Caco-2 (cell line): ENCODE measurements at regions not wholly inside any gene's neighbourhood (a gene's known extent, or its start where the extent isn't known, plus 50 kb on each side); places are given as distances from the start of the nearest gene placed in this dataset.

Experiments used
- BruUV-seq: library from RNA; stranded (reverse); fragments of 400-500 nt; replicated peaks from 2 replicates; lab custom pipeline; 2021; lab: Mats Ljungman, UMichigan
- CTCF ChIA-PET: fragments of 300-600 bp; sonication (Branson Sonifier 250); formaldehyde crosslinking; loops from one replicate; lab custom pipeline; 2022; ENCODE audit warnings: antibody characterized with exemption; lab: Charles Lee
- POLR2A ChIA-PET: fragments of 300-600 bp; sonication (Branson Sonifier 250); formaldehyde crosslinking; loops from one replicate; lab custom pipeline; 2022; ENCODE audit warnings: antibody characterized with exemption; lab: Charles Lee
- DNase-seq, 2 experiments: peaks; one replicate each; pipeline versions ENCODE4 v3.0.0 to v3.0.0-alpha.2; 2020 to 2022
- H3K27me3 ChIP-seq: replicated peaks from 2 replicates; pipeline ENCODE4 v1.6.0; 2011; ENCODE audit warnings: low read length; ENCODE audit not compliant: control insufficient read depth, insufficient read depth
- H3K36me3 ChIP-seq: 2 replicates; pipeline ENCODE4 v1.5.1; 2011; ENCODE audit warnings: low read length; ENCODE audit not compliant: control insufficient read depth, insufficient read depth
- H3K4me1 ChIP-seq: fragments of 250-450 bp; sonication (Bioruptor Pico); 2 replicates; pipeline ENCODE4 v1.5.1; 2020; ENCODE audit warnings: mild to moderate bottlenecking
- H3K4me3 ChIP-seq: 2 replicates; pipeline ENCODE4 v1.5.1; 2011; ENCODE audit warnings: low read depth, mild to moderate bottlenecking, control low read depth, low read length
- H3K9me3 ChIP-seq: fragments of 250-450 bp; sonication (Bioruptor Pico); 2 replicates; pipeline ENCODE4 v1.5.1; 2020; ENCODE audit warnings: mild to moderate bottlenecking, moderate library complexity
- H3K27ac Mint-ChIP-seq: one replicate; pipeline ENCODE4 v1.8.0; 2022; ENCODE audit warnings: mixed read lengths; ENCODE audit not compliant: unreplicated experiment
- H3K27me3 Mint-ChIP-seq: one replicate; pipeline ENCODE4 v1.8.0; 2022; ENCODE audit warnings: mixed read lengths; ENCODE audit not compliant: insufficient read depth, unreplicated experiment
- H3K36me3 Mint-ChIP-seq: one replicate; pipeline ENCODE4 v1.8.0; 2022; ENCODE audit warnings: mild to moderate bottlenecking, mixed read lengths; ENCODE audit not compliant: insufficient read depth, unreplicated experiment
- H3K4me1 Mint-ChIP-seq: one replicate; pipeline ENCODE4 v1.8.0; 2022; ENCODE audit warnings: low read depth, mixed read lengths; ENCODE audit not compliant: unreplicated experiment
- H3K4me3 Mint-ChIP-seq: one replicate; pipeline ENCODE4 v1.8.0; 2022; ENCODE audit warnings: mild to moderate bottlenecking, moderate library complexity, mixed read lengths; ENCODE audit not compliant: unreplicated experiment
- H3K9me3 Mint-ChIP-seq: one replicate; pipeline ENCODE4 v1.8.0; 2022; ENCODE audit warnings: mixed read lengths; ENCODE audit not compliant: unreplicated experiment
- CTCF ChIP-seq, 2 experiments: fragments of 200-600 bp in 1 of 2; IDR thresholded peaks; 1 replicate in 1 of 2; 2 replicates in 1 of 2; pipeline versions ENCODE4 v1.5.1 to v1.8.0; 2011 to 2022; ENCODE audit warnings: antibody characterized with exemption in 1 of 2, control low read depth in 1 of 2, inconsistent platforms in 1 of 2, low read depth in 1 of 2, low read length in 1 of 2, mild to moderate bottlenecking in 1 of 2, moderate library complexity in 1 of 2; ENCODE audit not compliant: insufficient read depth in 1 of 2, severe bottlenecking in 1 of 2, unreplicated experiment in 1 of 2
- intact Hi-C: fragments of 100-400 bp; cut with micrococcal nuclease; formaldehyde crosslinking; loops from one replicate; pipeline ENCODE4 v1.10.0; 2022; ENCODE audit not compliant: unreplicated experiment

- no peak for DNase-seq
- POLR2A ChIA-PET, result no interaction called here
- peaks cover 2% of the 10 kb centered on the region for H3K27me3 Mint-ChIP-seq
- Histone ChIP-seq H3K4me3 (no peak overlapping the region), H3K27me3 (no peaks in the 10 kb centered on the region), H3K9me3 (no peaks in the 10 kb centered on the region), H3K4me1 (peaks cover 4% of the 10 kb centered on the region; the same call in 1 of the 2 replicates), H3K36me3 (no peaks in the 10 kb centered on the region)
- intact Hi-C loops, result loop anchor here (2.0 kb wide), 1 partner anchor 518 kb away; no protein-coding TSS in a partner anchor
- no peaks in the 10 kb centered on the region for H3K9me3 Mint-ChIP-seq
- no peak for TF ChIP-seq CTCF (IDR thresholded peaks at IDR 0.05; ENCODE audit: insufficient read depth in 1 of 2, low read depth in 1 of 2, low read length in 1 of 2, severe bottlenecking in 1 of 2, unreplicated experiment in 1 of 2)
- CTCF ChIA-PET, result interaction anchor here (1.4 to 2.0 kb wide), 3 partner anchors 13 to 519 kb away, joined by 3 to 8 read pairs (median 5); no protein-coding TSS in a partner anchor
- no peak overlapping the region for H3K4me3 Mint-ChIP-seq
- no peaks in the 10 kb centered on the region for H3K4me1 Mint-ChIP-seq
- no TSS peak for BruUV-seq
- no peak overlapping the region for H3K27ac Mint-ChIP-seq
- H3K36me3 Mint-ChIP-seq, result no peaks in the 10 kb centered on the region
Observed at GRCh38 chr2:158011055-158011771, 90.5 kb upstream of the UPP2 start.

- no TSS peak for BruUV-seq
- no peak overlapping the region for H3K27ac Mint-ChIP-seq
- ChIA-PET POLR2A (no interaction called here), CTCF (interaction anchor here (0.8 kb wide), 1 partner anchor 232 kb away, joined by 3 read pairs; no protein-coding TSS in a partner anchor)
- intact Hi-C loops, result no loop called here
- no peaks in the 10 kb centered on the region for H3K36me3 Mint-ChIP-seq
- TF ChIP-seq CTCF (IDR thresholded peaks at IDR 0.05; ENCODE audit: insufficient read depth in 1 of 2, low read depth in 1 of 2, low read length in 1 of 2, severe bottlenecking in 1 of 2, unreplicated experiment in 1 of 2), result no peak
- H3K9me3 Mint-ChIP-seq, result no peaks in the 10 kb centered on the region
- Histone ChIP-seq H3K4me3 (no peak overlapping the region), H3K4me1 (peaks cover 4% of the 10 kb centered on the region; the same call in 1 of the 2 replicates), H3K36me3 (no peaks in the 10 kb centered on the region), H3K27me3 (no peaks in the 10 kb centered on the region), H3K9me3 (no peaks in the 10 kb centered on the region)
- H3K4me1 Mint-ChIP-seq, result no peaks in the 10 kb centered on the region
- H3K4me3 Mint-ChIP-seq, result no peak overlapping the region
- DNase-seq, result peak in 1 of 2 experiments; percentile 26
- no peaks in the 10 kb centered on the region for H3K27me3 Mint-ChIP-seq
Observed at GRCh38 chr2:158009399-158009798, 92.3 kb upstream of the UPP2 start.

GRCh38 chr2:158006961-158007719, 94.5 kb upstream of the UPP2 start:
- POLR2A ChIA-PET, result no interaction called here
- no peaks in the 10 kb centered on the region for H3K9me3 Mint-ChIP-seq
- CTCF ChIA-PET, result interaction anchor here (0.5 to 1.2 kb wide), 2 partner anchors 106 to 989 kb away, joined by 3 read pairs; no protein-coding TSS in a partner anchor
- H3K27me3 Mint-ChIP-seq, result no peaks in the 10 kb centered on the region
- DNase-seq, result no peak
- TF ChIP-seq CTCF (IDR thresholded peaks at IDR 0.05; ENCODE audit: insufficient read depth in 1 of 2, low read depth in 1 of 2, low read length in 1 of 2, severe bottlenecking in 1 of 2, unreplicated experiment in 1 of 2), result peak in 1 of 2 experiments; percentile 7
- H3K9me3 ChIP-seq, result no peaks in the 10 kb centered on the region
- H3K4me3 Mint-ChIP-seq, result no peak overlapping the region
- no peaks in the 10 kb centered on the region for H3K4me1 Mint-ChIP-seq
- intact Hi-C loops, result no loop called here
- H3K27me3 ChIP-seq, result no peaks in the 10 kb centered on the region
- no peak overlapping the region for H3K4me3 ChIP-seq
- no peaks in the 10 kb centered on the region for H3K36me3 ChIP-seq
- H3K36me3 Mint-ChIP-seq, result no peaks in the 10 kb centered on the region
- H3K4me1 ChIP-seq, result peaks cover 4% of the 10 kb centered on the region; the same call in 1 of the 2 replicates
- no TSS peak for BruUV-seq
- H3K27ac Mint-ChIP-seq, result no peak overlapping the region
